Bronchial epithelial cell (primary cell): ENCODE measurements at regions not wholly inside any gene's neighbourhood (a gene's known extent, or its start where the extent isn't known, plus 50 kb on each side); places are given as distances from the start of the nearest gene placed in this dataset.
A peak's percentile ranks its signal among the peaks of the same experiment; 100 is the strongest.

ENCODE experiments used
- DNase-seq: peaks from one replicate; pipeline ENCODE4 v3.0.0-alpha.2; 2010; ENCODE audit warnings: low read depth
- FAIRE-seq: peaks from 2 replicates; lab custom pipeline; 2011; peaks lifted over from hg19 to GRCh38; lab: Jason Lieb, UNC
- H3K27me3 ChIP-seq: 2 replicates; pipeline ENCODE4 v1.5.1; 2011; ENCODE audit warnings: low read length; ENCODE audit not compliant: control insufficient read depth, insufficient read depth
- H3K36me3 ChIP-seq: 2 replicates; pipeline ENCODE4 v1.5.1; 2011; ENCODE audit warnings: low read length; ENCODE audit not compliant: control insufficient read depth, insufficient read depth
- H3K4me3 ChIP-seq: 2 replicates; pipeline ENCODE4 v1.5.1; 2011; ENCODE audit warnings: mild to moderate bottlenecking, low read depth, low read length, control low read depth
- CTCF ChIP-seq: IDR thresholded peaks from 2 replicates; pipeline ENCODE4 v1.5.1; 2011; ENCODE audit warnings: mild to moderate bottlenecking, moderate library complexity, low read length, control low read depth, inconsistent platforms; ENCODE audit not compliant: insufficient read depth, severe bottlenecking

- no peak for TF ChIP-seq CTCF
- no peak overlapping the region for H3K4me3 ChIP-seq
- no peaks in the 10 kb centered on the region for H3K27me3 ChIP-seq
- DNase-seq = no peak
- no peaks in the 10 kb centered on the region for H3K36me3 ChIP-seq
- FAIRE-seq = no peak
Measured at GRCh38 chr4:14335872-14336271, 666.4 kb upstream of the CPEB2 start.

GRCh38 chr4:14336656-14337055, 665.6 kb upstream of the CPEB2 start:
- no peak for FAIRE-seq
- Histone ChIP-seq H3K36me3 (no peaks in the 10 kb centered on the region), H3K27me3 (no peaks in the 10 kb centered on the region), H3K4me3 (no peak overlapping the region)
- no peak for TF ChIP-seq CTCF
- DNase-seq = peak; percentile 71

- H3K36me3 ChIP-seq = no peaks in the 10 kb centered on the region
- H3K4me3 ChIP-seq = no peak overlapping the region
- no peak for TF ChIP-seq CTCF
- DNase-seq (peak; percentile 23), FAIRE-seq (no peak)
- H3K27me3 ChIP-seq = no peaks in the 10 kb centered on the region
Measured at GRCh38 chr4:14337892-14338584, 664.2 kb upstream of the CPEB2 start.

GRCh38 chr4:14338585-14339265, 663.6 kb upstream of the CPEB2 start:
- Histone ChIP-seq H3K4me3 (no peak overlapping the region), H3K27me3 (no peaks in the 10 kb centered on the region), H3K36me3 (no peaks in the 10 kb centered on the region)
- no peak for DNase-seq
- FAIRE-seq = no peak
- TF ChIP-seq CTCF = no peak

- no peak for TF ChIP-seq CTCF
- Histone ChIP-seq H3K4me3 (no peak overlapping the region), H3K36me3 (no peaks in the 10 kb centered on the region), H3K27me3 (no peaks in the 10 kb centered on the region)
- FAIRE-seq = no peak
- DNase-seq = no peak
Measured at GRCh38 chr4:14339715-14340114, 662.6 kb upstream of the CPEB2 start.
